T47D (cell line): ENCODE measurements at regions not wholly inside any gene's neighbourhood (a gene's known extent, or its start where the extent isn't known, plus 50 kb on each side); places are given as distances from the start of the nearest gene placed in this dataset.

Experiments used
- DNase-seq, 2 experiments: peaks; one replicate each; pipeline versions ENCODE4 v3.0.0 to v3.0.0-alpha.2; 2011 to 2012; ENCODE audit warnings: low read depth in 1 of 2, low spot score in 1 of 2
- JUND ChIP-seq: IDR thresholded peaks from 2 replicates; pipeline ENCODE4 v1.6.1; 2012; ENCODE audit warnings: low read depth
- in situ Hi-C: cut with HindIII; loops from 2 replicates; pipeline ENCODE4 v1.10.0; 2016; ENCODE audit warnings: low sequenced_read_pairs, low pct_unique_long_range_greater_than_20kb

DNA sequence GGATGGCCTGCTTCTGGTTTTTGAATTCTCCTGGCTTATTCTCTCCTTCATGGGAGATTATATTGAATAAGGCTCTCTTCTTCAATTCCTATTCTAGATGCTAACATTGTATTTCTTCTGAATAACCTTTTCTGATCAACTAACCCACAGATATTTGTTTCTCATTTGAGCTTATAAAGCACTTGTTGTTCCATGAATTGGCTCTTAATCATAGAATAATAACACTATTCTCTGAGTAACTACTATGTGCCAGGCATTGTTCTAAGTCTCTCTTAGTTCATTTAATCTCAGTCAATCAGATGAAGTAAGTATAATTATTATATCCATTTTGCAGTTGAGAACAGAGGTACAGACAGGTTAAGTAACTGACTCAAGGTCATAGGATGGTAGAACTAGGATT is 136.3 kb upstream of the MLIP start:
- no peak for DNase-seq
- in situ Hi-C loops, result no loop called here
- TF ChIP-seq JUND, result no peak

DNA sequence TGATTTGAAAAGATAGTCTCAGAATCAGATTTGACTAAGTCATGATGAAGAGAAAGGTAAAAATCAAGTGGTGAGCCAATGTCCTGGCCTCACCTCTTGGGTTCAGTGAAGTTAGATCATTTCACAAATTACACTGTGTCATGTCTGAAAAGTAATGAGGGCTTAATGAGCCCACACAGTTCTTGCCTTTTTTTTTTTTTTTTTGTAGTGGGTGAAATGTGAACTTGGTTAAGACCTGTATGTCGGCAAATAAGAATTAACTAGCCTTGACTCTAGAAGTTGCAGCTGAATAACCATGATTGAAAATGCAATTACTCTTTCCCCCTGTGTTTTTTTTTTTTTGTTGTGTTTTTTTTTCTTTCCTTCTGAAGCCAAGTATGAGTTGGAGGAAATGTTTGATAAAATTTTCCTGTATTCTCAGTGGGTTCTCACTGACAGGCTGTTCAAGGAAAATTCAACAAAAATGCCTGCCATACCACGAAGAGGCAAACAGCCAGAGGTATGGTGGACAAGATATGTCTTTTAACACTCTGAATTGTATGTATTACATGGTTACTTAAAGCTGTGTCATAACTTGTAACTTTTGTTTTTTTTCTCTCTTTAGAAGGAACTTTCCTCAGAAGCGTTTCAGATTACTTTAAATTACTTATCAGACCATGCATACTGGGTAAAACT is 135.2 kb upstream of the MLIP start:
- DNase-seq, result no peak
- no peak for TF ChIP-seq JUND
- in situ Hi-C loops, result no loop called here

DNA sequence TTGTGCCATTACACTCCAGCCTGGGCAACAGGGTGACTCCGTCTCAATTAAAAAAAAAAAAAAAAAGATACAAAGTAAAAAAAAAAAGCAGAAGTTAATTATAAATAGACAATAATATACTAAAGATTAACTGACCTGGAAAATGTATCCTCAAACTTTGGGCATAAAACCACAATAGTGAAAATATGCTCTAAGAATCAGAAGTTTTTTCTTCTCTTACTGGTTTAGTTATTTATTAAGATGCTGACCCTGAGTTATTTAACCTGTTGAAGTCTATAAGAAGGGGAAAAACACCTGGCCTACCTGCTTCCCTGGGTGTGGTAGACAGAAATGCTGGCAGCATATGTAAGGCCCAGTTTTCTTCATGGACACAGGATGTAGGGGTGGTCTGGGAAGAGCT is 133.7 kb upstream of the MLIP start:
- no peak for DNase-seq
- in situ Hi-C loops, result no loop called here
- TF ChIP-seq JUND, result no peak

GRCh38 chr6:53979468-53980067 is 131.7 kb upstream of the MLIP start:
- no peak for TF ChIP-seq JUND
- in situ Hi-C loops, result no loop called here
- peak; percentile 11 to 62 for DNase-seq

- in situ Hi-C loops, result no loop called here
- no peak for TF ChIP-seq JUND
- DNase-seq, result no peak
These were observed 128.7 kb upstream of the MLIP start for GRCh38 chr6:53982366-53983050.

DNA sequence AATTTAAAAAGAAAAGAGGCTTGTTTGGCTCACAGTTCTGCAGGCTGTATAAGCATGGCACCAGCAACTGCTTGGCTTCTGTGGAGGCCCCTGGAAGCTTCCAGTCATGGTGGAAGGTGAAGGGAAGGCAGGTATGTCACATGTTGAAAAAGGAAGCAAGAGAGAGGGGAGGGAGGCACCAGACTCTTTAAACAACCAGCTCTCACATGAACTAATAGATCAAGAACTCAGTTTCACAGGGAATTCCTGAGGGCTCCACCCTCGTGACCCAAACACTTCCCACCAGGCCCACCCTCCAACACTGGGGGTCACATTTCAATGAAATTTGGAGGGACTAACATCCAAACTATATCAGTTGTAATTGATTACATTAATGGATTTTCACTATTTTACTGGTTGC is 127.9 kb upstream of the MLIP start:
- in situ Hi-C loops, result no loop called here
- no peak for DNase-seq

DNA sequence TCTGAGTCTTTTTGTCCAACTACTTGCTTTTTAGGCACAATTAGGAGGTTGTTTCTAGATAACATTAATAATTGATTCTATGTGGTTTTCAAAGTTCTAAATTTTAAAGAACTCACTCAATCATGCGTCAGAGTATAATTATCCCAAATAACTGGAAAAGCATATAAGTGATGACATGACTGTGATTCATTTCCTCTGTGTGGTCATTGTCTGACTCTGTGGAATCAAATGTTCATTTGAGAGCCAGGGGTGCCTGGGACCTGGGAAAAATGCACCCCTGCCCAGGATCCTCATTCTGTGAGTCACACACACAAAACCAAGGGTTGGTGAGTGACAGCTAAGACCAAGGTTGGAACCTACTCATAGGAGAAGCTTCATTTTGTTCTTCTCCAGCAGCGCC is 127.1 kb upstream of the MLIP start:
- DNase-seq, result no peak
- no peak for TF ChIP-seq JUND
- in situ Hi-C loops, result no loop called here

More for the DNA sequence above, 127.9 kb upstream of the MLIP start:
- no peak for TF ChIP-seq JUND

DNA sequence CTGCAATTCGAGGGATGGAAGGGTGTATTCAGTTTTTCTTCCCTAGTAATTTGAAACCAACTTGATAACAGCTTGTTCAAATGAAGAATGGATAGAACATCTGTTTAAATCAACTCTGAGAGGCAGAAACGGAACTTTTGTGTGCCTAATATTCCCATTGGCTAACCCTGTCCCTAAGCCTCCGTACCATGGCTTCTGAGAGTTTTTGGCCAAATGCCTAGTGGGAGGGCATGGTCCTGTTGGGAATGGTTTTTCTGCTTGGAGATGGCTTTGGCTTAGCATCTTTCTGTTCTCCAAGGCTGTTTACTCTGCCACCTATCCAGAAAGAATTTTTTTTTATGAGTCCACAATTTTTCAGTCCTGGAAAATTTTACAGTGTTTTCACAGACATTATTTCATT is 126.7 kb upstream of the MLIP start:
- TF ChIP-seq JUND, result no peak
- DNase-seq, result no peak
- in situ Hi-C loops, result no loop called here

- no peak for TF ChIP-seq JUND
- DNase-seq, result no peak
- in situ Hi-C loops, result no loop called here
These were observed 125.9 kb upstream of the MLIP start for GRCh38 chr6:53985366-53985765.

- DNase-seq, result peak; percentile 28 to 67
- in situ Hi-C loops, result no loop called here
- no peak for TF ChIP-seq JUND
These were observed 125.0 kb upstream of the MLIP start for GRCh38 chr6:53986165-53986720.

- DNase-seq, result no peak
- in situ Hi-C loops, result no loop called here
- no peak for TF ChIP-seq JUND
These were observed 124.3 kb upstream of the MLIP start for GRCh38 chr6:53986721-53987521.

DNA sequence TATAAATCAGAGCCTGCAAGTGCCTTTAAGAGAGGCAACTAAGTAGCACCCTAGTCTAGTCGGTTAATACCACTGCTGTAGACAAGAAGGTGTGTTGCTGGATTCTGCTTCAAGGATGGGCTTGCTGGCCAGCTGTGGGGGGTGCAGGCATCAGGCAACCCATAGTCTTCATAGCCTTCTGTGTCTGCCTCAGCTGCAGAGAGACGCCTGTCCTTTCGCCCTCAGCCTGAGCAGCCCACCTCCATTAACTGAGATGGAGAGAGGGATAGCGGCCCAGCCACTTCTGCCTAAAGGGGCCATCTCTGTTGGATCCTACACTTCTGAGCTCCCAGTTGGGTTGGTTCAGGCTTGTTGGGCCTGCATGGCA is 123.7 kb upstream of the MLIP start:
- no peak for DNase-seq

GRCh38 chr6:53989504-53989903 is 121.7 kb upstream of the MLIP start:
- DNase-seq, result no peak
- in situ Hi-C loops, result no loop called here
- no peak for TF ChIP-seq JUND

More for the DNA sequence above, 123.7 kb upstream of the MLIP start:
- in situ Hi-C loops, result no loop called here
- TF ChIP-seq JUND, result no peak
